ENCODE measurements at regions not wholly inside any gene's neighbourhood (a gene's known extent, or its start where the extent isn't known, plus 50 kb on each side); places are given as distances from the start of the nearest gene placed in this dataset.

GRCh38 chr18:55918444-55918843 lies 330.5 kb upstream of the TCF4 start:
- H3K27ac Mint-ChIP-seq: no peak overlapping the region
- Histone ChIP-seq H4K20me1 (ENCODE audit: low read depth) (no peaks in the 10 kb centered on the region), H3K27ac (no peak overlapping the region), H3K4me2 (no peak overlapping the region), H3K9ac (no peak overlapping the region), H3K27me3 (no peaks in the 10 kb centered on the region), H3K36me3 (no peaks in the 10 kb centered on the region), H3K4me3 (no peak overlapping the region), H3K9me3 (ENCODE audit: low read depth) (no peaks in the 10 kb centered on the region), H3K79me2 (ENCODE audit: low read depth) (no peaks in the 10 kb centered on the region), H3F3A (ENCODE audit: low read depth) (no peaks in the 10 kb centered on the region), H3K4me1 (no peaks in the 10 kb centered on the region), H2AFZ (replicated peaks) (no peak overlapping the region)
- H3K27me3 Mint-ChIP-seq (ENCODE audit: insufficient read depth, low read depth): no peaks in the 10 kb centered on the region
- H3K4me3 Mint-ChIP-seq: no peak overlapping the region
- no peak for TF ChIP-seq EZH2 (IDR thresholded peaks at IDR 0.05)
- no peak for TF ChIP-seq CTCF (IDR thresholded peaks at IDR 0.05)
- TF ChIP-seq EZH2phosphoT487 (IDR thresholded peaks at IDR 0.05): no peak
- H3K36me3 Mint-ChIP-seq: peaks cover 2% of the 10 kb centered on the region
- no peak for DNase-seq (ENCODE audit: low spot score)
- H3K4me1 Mint-ChIP-seq: peaks cover 3% of the 10 kb centered on the region
- H3K9me3 Mint-ChIP-seq: peaks cover 8% of the 10 kb centered on the region

GRCh38 chr18:55912919-55913318 lies 324.9 kb upstream of the TCF4 start:
- H3K36me3 Mint-ChIP-seq: peaks cover 2% of the 10 kb centered on the region
- H3K4me1 Mint-ChIP-seq: peaks cover 5% of the 10 kb centered on the region
- no peaks in the 10 kb centered on the region for H3K27me3 ChIP-seq
- H3K4me2 ChIP-seq: no peak overlapping the region
- no peak for TF ChIP-seq EZH2 (IDR thresholded peaks at IDR 0.05)
- no peak for TF ChIP-seq EZH2phosphoT487 (IDR thresholded peaks at IDR 0.05)
- TF ChIP-seq CTCF (IDR thresholded peaks at IDR 0.05): no peak
- H3K9me3 ChIP-seq (ENCODE audit: low read depth): no peaks in the 10 kb centered on the region
- H4K20me1 ChIP-seq (ENCODE audit: low read depth): no peaks in the 10 kb centered on the region
- H3F3A ChIP-seq (ENCODE audit: low read depth): no peaks in the 10 kb centered on the region
- no peak overlapping the region for H3K9ac ChIP-seq
- H3K4me1 ChIP-seq: peaks cover 16% of the 10 kb centered on the region
- H3K4me3 Mint-ChIP-seq: no peak overlapping the region
- DNase-seq (ENCODE audit: low spot score): no peak
- H3K4me3 ChIP-seq: no peak overlapping the region
- no peak overlapping the region for H3K27ac Mint-ChIP-seq
- no peaks in the 10 kb centered on the region for H3K79me2 ChIP-seq (ENCODE audit: low read depth)
- no peaks in the 10 kb centered on the region for H3K36me3 ChIP-seq
- H3K9me3 Mint-ChIP-seq: peaks cover 7% of the 10 kb centered on the region
- no peaks in the 10 kb centered on the region for H3K27me3 Mint-ChIP-seq (ENCODE audit: insufficient read depth, low read depth)
- no peak overlapping the region for H2AFZ ChIP-seq (replicated peaks)
- no peak overlapping the region for H3K27ac ChIP-seq

GRCh38 chr18:55912071-55912470 lies 324.1 kb upstream of the TCF4 start:
- Histone ChIP-seq H3K27ac (no peak overlapping the region), H3K9ac (no peak overlapping the region), H3K4me1 (peaks cover 25% of the 10 kb centered on the region), H2AFZ (replicated peaks) (no peak overlapping the region), H3K79me2 (ENCODE audit: low read depth) (no peaks in the 10 kb centered on the region), H3F3A (ENCODE audit: low read depth) (peaks cover 4% of the 10 kb centered on the region), H3K36me3 (no peaks in the 10 kb centered on the region), H3K9me3 (ENCODE audit: low read depth) (no peaks in the 10 kb centered on the region), H3K27me3 (no peaks in the 10 kb centered on the region), H4K20me1 (ENCODE audit: low read depth) (no peaks in the 10 kb centered on the region), H3K4me3 (no peak overlapping the region), H3K4me2 (no peak overlapping the region)
- TF ChIP-seq CTCF (IDR thresholded peaks at IDR 0.05): no peak
- TF ChIP-seq EZH2phosphoT487 (IDR thresholded peaks at IDR 0.05): no peak
- TF ChIP-seq EZH2 (IDR thresholded peaks at IDR 0.05): no peak
- Mint-ChIP-seq H3K4me3 (no peak overlapping the region), H3K9me3 (peaks cover 4% of the 10 kb centered on the region), H3K27ac (no peak overlapping the region), H3K27me3 (ENCODE audit: insufficient read depth, low read depth) (no peaks in the 10 kb centered on the region), H3K36me3 (peaks cover under 1% of the 10 kb centered on the region), H3K4me1 (peaks cover 10% of the 10 kb centered on the region)
- no peak for DNase-seq (ENCODE audit: low spot score)
